T-cell (primary cell): ENCODE measurements at regions not wholly inside any gene's neighbourhood (a gene's known extent, or its start where the extent isn't known, plus 50 kb on each side); places are given as distances from the start of the nearest gene placed in this dataset.
A peak's percentile ranks its signal among the peaks of the same experiment; 100 is the strongest.

Source experiments
- ATAC-seq, 4 experiments: fragments of 200-7000 bp in 3 of 4; fragments of 150-1000 bp in 1 of 4; cut with Tn5 transposase; replicated peaks in 1 of 4; 1 replicate in 3 of 4; 2 replicates in 1 of 4; pipeline ENCODE4 v1.10.0; 2021; ENCODE audit warnings: moderate library complexity in 3 of 4, mild to moderate bottlenecking in 2 of 4, moderate number of reproducible peaks in 1 of 4
- CTCF ChIA-PET, 2 donors: fragments of 300-600 bp; sonication (Branson Sonifier 250); formaldehyde crosslinking; loops; one replicate each; lab custom pipeline; 2022; ENCODE audit warnings: antibody characterized with exemption in 2 of 2; lab: Charles Lee
- POLR2A ChIA-PET, 2 donors: fragments of 300-600 bp; sonication (Branson Sonifier 250); formaldehyde crosslinking; loops; one replicate each; lab custom pipeline; 2022; ENCODE audit warnings: antibody characterized with exemption in 2 of 2; lab: Charles Lee
- DNase-seq, 35 experiments: peaks; one replicate each; pipeline versions ENCODE4 v3.0.0 to v3.0.0-alpha.2; 2013 to 2023
- H3K27ac ChIP-seq: one replicate; pipeline ENCODE4 v1.5.1; 2013; ENCODE audit warnings: low read length
- H3K27me3 ChIP-seq, 2 experiments: replicated peaks in 1 of 2; 1 replicate in 1 of 2; 2 replicates in 1 of 2; pipeline versions ENCODE4 v1.6.1 to v1.7.0; 2013; ENCODE audit warnings: low read length in 1 of 2, mixed read lengths in 1 of 2; ENCODE audit not compliant: control insufficient read depth in 2 of 2, insufficient read depth in 2 of 2; ENCODE audit errors: extremely low read depth in 1 of 2
- H3K36me3 ChIP-seq, 2 donors: 1 replicate in 1 of 2; 2 replicates in 1 of 2; pipeline versions ENCODE4 v1.6.1 to v1.7.0; 2013; ENCODE audit warnings: low read length in 1 of 2; ENCODE audit not compliant: control insufficient read depth in 2 of 2, insufficient read depth in 1 of 2; ENCODE audit errors: extremely low read depth in 1 of 2
- H3K4me1 ChIP-seq, 2 experiments: 1 replicate in 1 of 2; 2 replicates in 1 of 2; pipeline versions ENCODE4 v1.6.1 to v1.7.0; 2013; ENCODE audit warnings: low read length in 2 of 2, mixed read lengths in 1 of 2; ENCODE audit not compliant: insufficient read depth in 2 of 2, control insufficient read depth in 1 of 2; ENCODE audit errors: extremely low read depth in 1 of 2
- H3K4me3 ChIP-seq, 2 donors: 1 replicate in 1 of 2; 2 replicates in 1 of 2; pipeline versions ENCODE4 v1.5.1 to v1.7.0; 2013; ENCODE audit warnings: mild to moderate bottlenecking in 2 of 2, low read length in 1 of 2, moderate library complexity in 1 of 2; ENCODE audit not compliant: control insufficient read depth in 1 of 2; ENCODE audit errors: extremely low read depth in 1 of 2
- H3K9me3 ChIP-seq: 2 replicates; pipeline ENCODE4 v1.7.0; 2013
- H3K27ac Mint-ChIP-seq, 2 donors: one replicate each; pipeline ENCODE4 v1.8.0; 2020 to 2021; ENCODE audit warnings: mild to moderate bottlenecking in 2 of 2, mixed read lengths in 2 of 2
- H3K27me3 Mint-ChIP-seq, 2 donors: one replicate each; pipeline ENCODE4 v1.8.0; 2021 to 2022; ENCODE audit warnings: mixed read lengths in 2 of 2
- H3K36me3 Mint-ChIP-seq: one replicate; pipeline ENCODE4 v1.8.0; 2021; ENCODE audit warnings: mixed read lengths
- H3K4me1 Mint-ChIP-seq, 3 donors: one replicate each; pipeline ENCODE4 v1.8.0; 2020 to 2022; ENCODE audit warnings: mixed read lengths in 3 of 3, mild to moderate bottlenecking in 1 of 3
- H3K4me3 Mint-ChIP-seq, 3 donors: one replicate each; pipeline ENCODE4 v1.8.0; 2020 to 2022; ENCODE audit warnings: mild to moderate bottlenecking in 3 of 3, mixed read lengths in 3 of 3, moderate library complexity in 3 of 3
- H3K9me3 Mint-ChIP-seq, 3 donors: one replicate each; pipeline ENCODE4 v1.8.0; 2020 to 2022; ENCODE audit warnings: mixed read lengths in 3 of 3
- WGBS: methylation state at CpG from one replicate; pipeline ENCODE4 v1.1.5; 2013; ENCODE audit warnings: missing lambda C conversion rate; ENCODE audit not compliant: insufficient coverage; 5-methylcytosine and 5-hydroxymethylcytosine counted together

DNA sequence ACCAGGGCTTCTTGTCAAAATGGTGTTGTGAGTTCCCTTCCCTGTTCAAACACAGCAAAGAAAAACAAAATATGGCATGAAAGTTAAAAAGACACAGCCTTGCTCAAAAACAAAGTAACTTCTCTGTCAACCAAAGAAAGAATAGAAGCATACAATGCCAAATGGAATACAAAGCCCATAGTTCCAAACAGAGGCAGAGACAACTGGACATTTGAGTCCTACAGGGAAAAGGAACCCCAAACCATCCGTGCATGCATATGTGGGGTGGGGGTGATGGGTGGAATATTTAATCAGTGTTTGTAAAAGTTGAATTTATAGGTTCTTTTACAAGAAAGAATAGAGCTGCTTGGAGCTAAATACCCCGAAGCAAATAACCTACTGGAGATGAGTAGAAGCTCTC lies 218.7 kb downstream of the FAM76B start:
- DNase-seq: no peak
- Mint-ChIP-seq H3K4me1 (peaks cover 0 to 4% (median 4%) of the 10 kb centered on the region in 3 donors), H3K4me3 (no peak overlapping the region), H3K27me3 (no peaks in the 10 kb centered on the region), H3K27ac (no peak overlapping the region), H3K9me3 (peaks cover 5 to 17% (median 11%) of the 10 kb centered on the region in 3 donors), H3K36me3 (peaks cover 11% of the 10 kb centered on the region)
- ATAC-seq: no peak
- Histone ChIP-seq H3K36me3 (no peaks in the 10 kb centered on the region), H3K9me3 (no peaks in the 10 kb centered on the region), H3K27me3 (no peaks in the 10 kb centered on the region), H3K27ac (no peak overlapping the region), H3K4me1 (no peaks in the 10 kb centered on the region), H3K4me3 (no peak overlapping the region)
- ChIA-PET CTCF (no interaction called here), POLR2A (no interaction called here)
- no CpG with 5 or more reads among the region's 2 CpGs for WGBS

GRCh38 chr11:95569207-95569606 lies 220.4 kb downstream of the FAM76B start:
- Mint-ChIP-seq H3K4me3 (no peak overlapping the region), H3K27ac (peak overlapping the region in 1 of 2 donors; percentile 7), H3K9me3 (peaks cover 5 to 17% (median 11%) of the 10 kb centered on the region in 3 donors), H3K4me1 (peaks cover 0 to 12% (median 9%) of the 10 kb centered on the region in 3 donors), H3K27me3 (no peaks in the 10 kb centered on the region), H3K36me3 (peaks cover 11% of the 10 kb centered on the region)
- CTCF ChIA-PET: no interaction called here
- H3K4me3 ChIP-seq: no peak overlapping the region
- WGBS: no CpG with 5 or more reads among the region's 2 CpGs
- POLR2A ChIA-PET: no interaction called here
- H3K27ac ChIP-seq: no peak overlapping the region
- no peak for DNase-seq
- H3K36me3 ChIP-seq: no peaks in the 10 kb centered on the region
- H3K4me1 ChIP-seq: peaks cover 0 to 2% of the 10 kb centered on the region in 2 experiments
- no peak for ATAC-seq
- H3K9me3 ChIP-seq: no peaks in the 10 kb centered on the region
- no peaks in the 10 kb centered on the region for H3K27me3 ChIP-seq

DNA sequence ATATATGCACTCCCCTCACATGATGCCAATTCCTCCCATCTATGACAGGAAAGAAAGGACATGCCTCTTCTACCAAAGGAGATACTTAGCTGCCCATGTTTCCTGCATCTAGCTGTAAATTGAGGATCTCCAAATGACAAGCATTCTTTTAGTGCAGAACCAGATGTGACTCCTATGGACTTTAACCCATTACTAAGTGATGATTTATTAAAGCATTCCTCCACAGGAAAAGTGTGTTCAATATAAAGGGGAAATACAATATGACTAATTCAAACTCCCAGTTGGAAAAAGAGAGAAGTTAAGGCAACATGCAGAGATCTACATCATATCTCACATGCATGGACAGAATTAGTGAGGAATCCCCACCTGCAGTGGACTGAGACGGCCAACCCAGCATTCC lies 221.3 kb downstream of the FAM76B start:
- ATAC-seq: no peak

DNA sequence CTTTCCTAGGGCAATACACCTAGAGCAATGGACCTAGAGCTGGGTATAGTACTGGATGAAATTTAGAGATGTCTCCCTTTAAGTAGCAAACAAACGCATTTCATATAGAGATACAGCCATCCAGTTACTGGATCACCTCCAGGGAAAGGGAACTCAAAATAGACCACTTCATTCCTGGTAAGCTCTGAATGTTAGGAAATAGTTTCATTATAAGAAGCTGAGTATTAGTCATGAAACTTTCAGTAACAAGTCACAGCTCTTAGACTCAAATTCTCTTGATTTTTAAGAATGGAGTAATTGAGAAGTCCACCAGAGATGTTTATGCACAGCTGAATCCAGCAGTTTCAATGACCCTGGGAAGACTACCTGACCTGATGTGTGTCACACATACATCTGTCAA lies 221.9 kb downstream of the FAM76B start:
- H3K9me3 ChIP-seq: no peaks in the 10 kb centered on the region
- no peak for ATAC-seq
- no peaks in the 10 kb centered on the region for H3K27me3 Mint-ChIP-seq
- CTCF ChIA-PET: no interaction called here
- DNase-seq: no peak
- no peak overlapping the region for H3K4me3 Mint-ChIP-seq
- no peak overlapping the region for H3K4me3 ChIP-seq
- no CpG with 5 or more reads among the region's 1 CpG for WGBS
- POLR2A ChIA-PET: no interaction called here
- H3K36me3 Mint-ChIP-seq: peaks cover 11% of the 10 kb centered on the region
- H3K27ac ChIP-seq: no peak overlapping the region
- H3K27ac Mint-ChIP-seq: no peak overlapping the region
- H3K27me3 ChIP-seq: no peaks in the 10 kb centered on the region
- no peaks in the 10 kb centered on the region for H3K36me3 ChIP-seq
- H3K4me1 ChIP-seq: peaks cover 0 to 2% of the 10 kb centered on the region in 2 experiments
- peaks cover 5 to 17% (median 11%) of the 10 kb centered on the region in 3 donors for H3K9me3 Mint-ChIP-seq
- peaks cover 6 to 15% (median 14%) of the 10 kb centered on the region in 3 donors for H3K4me1 Mint-ChIP-seq

More for the DNA sequence above, 221.3 kb downstream of the FAM76B start:
- Histone ChIP-seq H3K4me3 (no peak overlapping the region), H3K27ac (no peak overlapping the region), H3K4me1 (peaks cover 0 to 2% of the 10 kb centered on the region in 2 experiments), H3K9me3 (no peaks in the 10 kb centered on the region), H3K27me3 (no peaks in the 10 kb centered on the region), H3K36me3 (no peaks in the 10 kb centered on the region)
- WGBS: no CpG with 5 or more reads among the region's 1 CpG
- POLR2A ChIA-PET: no interaction called here
- peaks cover 11% of the 10 kb centered on the region for H3K36me3 Mint-ChIP-seq
- CTCF ChIA-PET: no interaction called here
- no peaks in the 10 kb centered on the region for H3K27me3 Mint-ChIP-seq
- H3K4me1 Mint-ChIP-seq: peaks cover 4 to 15% (median 14%) of the 10 kb centered on the region in 3 donors
- DNase-seq: no peak
- H3K27ac Mint-ChIP-seq: no peak overlapping the region
- peaks cover 5 to 17% (median 11%) of the 10 kb centered on the region in 3 donors for H3K9me3 Mint-ChIP-seq
- H3K4me3 Mint-ChIP-seq: no peak overlapping the region

DNA sequence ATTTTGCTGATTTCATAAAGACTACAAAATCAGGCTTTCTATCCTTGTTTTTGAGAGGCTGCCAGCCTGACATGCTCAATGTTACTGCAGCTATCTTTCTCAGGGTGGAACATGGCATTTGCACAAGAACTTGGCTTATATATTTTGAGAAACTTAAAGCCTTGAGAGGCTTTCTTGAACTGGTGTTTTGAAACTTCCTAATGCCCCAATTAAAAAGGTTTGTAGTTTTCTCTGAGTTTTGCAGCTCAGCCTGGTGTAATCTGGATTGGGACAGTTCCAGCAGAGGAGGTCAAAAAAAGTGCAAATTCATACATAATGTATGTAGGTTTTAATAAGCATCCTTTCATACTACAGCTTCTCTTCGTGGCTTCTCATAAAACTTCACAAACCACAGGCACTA lies 223.4 kb downstream of the FAM76B start:
- Mint-ChIP-seq H3K4me3 (no peak overlapping the region), H3K27ac (no peak overlapping the region), H3K27me3 (peaks cover 0 to 2% of the 10 kb centered on the region in 2 donors), H3K36me3 (peaks cover 11% of the 10 kb centered on the region), H3K4me1 (peaks cover 6 to 15% (median 14%) of the 10 kb centered on the region in 3 donors), H3K9me3 (peaks cover 5 to 17% (median 11%) of the 10 kb centered on the region in 3 donors)
- POLR2A ChIA-PET: no interaction called here
- H3K9me3 ChIP-seq: no peaks in the 10 kb centered on the region
- no CpG with 5 or more reads among the region's 1 CpG for WGBS
- H3K4me3 ChIP-seq: no peak overlapping the region
- no peaks in the 10 kb centered on the region for H3K27me3 ChIP-seq
- DNase-seq (no peak), ATAC-seq (no peak)
- no peaks in the 10 kb centered on the region for H3K36me3 ChIP-seq
- peaks cover 0 to 2% of the 10 kb centered on the region in 2 experiments for H3K4me1 ChIP-seq
- H3K27ac ChIP-seq: no peak overlapping the region
- CTCF ChIA-PET: no interaction called here

DNA sequence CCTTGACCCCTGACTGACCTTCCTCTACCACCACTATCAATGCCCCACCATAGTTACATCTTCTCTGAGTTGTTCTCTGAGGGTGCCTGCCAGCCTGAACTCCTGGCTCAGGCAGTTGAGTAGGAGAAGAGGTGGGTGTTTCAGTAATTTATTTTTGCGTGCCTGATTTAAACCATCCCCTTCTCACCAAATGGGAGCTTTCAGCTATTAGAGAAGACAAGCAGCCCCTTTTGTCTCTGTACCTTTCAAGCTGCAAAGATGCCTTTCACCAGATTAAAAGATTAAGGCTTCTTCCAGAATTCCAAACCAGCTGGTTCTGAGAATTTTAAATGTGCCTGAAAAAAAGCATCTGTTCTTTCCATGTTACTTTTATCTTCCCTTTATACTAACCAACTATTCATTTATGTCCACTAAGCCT lies 223.8 kb downstream of the FAM76B start:
- no peak overlapping the region for H3K4me3 Mint-ChIP-seq
- WGBS: no CpG with 5 or more reads among the region's 1 CpG
- ChIA-PET POLR2A (no interaction called here), CTCF (no interaction called here)
- peaks cover 0 to 2% of the 10 kb centered on the region in 2 experiments for H3K4me1 ChIP-seq
- no peak overlapping the region for H3K27ac ChIP-seq
- peaks cover 6 to 15% (median 14%) of the 10 kb centered on the region in 3 donors for H3K4me1 Mint-ChIP-seq
- DNase-seq (no peak), ATAC-seq (no peak)
- H3K4me3 ChIP-seq: no peak overlapping the region
- peaks cover 5 to 17% (median 11%) of the 10 kb centered on the region in 3 donors for H3K9me3 Mint-ChIP-seq
- H3K27me3 Mint-ChIP-seq: peaks cover 0 to 2% of the 10 kb centered on the region in 2 donors
- no peak overlapping the region for H3K27ac Mint-ChIP-seq
- peaks cover 11% of the 10 kb centered on the region for H3K36me3 Mint-ChIP-seq
- no peaks in the 10 kb centered on the region for H3K36me3 ChIP-seq
- no peaks in the 10 kb centered on the region for H3K27me3 ChIP-seq
- H3K9me3 ChIP-seq: no peaks in the 10 kb centered on the region
